ENCODE measurements at regions not wholly inside any gene's neighbourhood (a gene's known extent, or its start where the extent isn't known, plus 50 kb on each side); places are given as distances from the start of the nearest gene placed in this dataset.
"Not testable (repeated sequence)": the region's sequence is repeated elsewhere in the genome, so short reads cannot be mapped to it uniquely, and the experiment has no call there.

GRCh38 chr2:138274421-138275291 is 226.9 kb upstream of the SPOPL start:
- DNase-seq = no peak

DNA sequence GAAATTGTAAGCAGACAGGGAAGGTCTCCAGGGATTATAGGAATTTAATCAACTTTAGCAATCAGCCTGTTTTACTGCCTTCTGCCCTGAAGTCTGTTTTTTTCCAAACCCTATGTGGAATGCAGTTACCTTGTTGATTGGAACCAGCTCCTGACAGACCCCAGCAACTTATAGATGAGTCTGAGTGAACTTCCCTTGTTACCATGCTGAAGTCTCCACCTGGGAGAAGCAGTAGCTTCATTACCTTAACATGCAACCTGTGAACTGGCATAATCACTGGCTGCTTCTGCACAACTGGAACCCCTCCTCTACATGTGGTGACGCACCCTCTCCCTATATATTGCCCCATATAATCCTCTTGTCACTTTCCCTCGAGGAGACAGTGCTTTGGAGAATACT is 226.3 kb upstream of the SPOPL start:
- no peak for DNase-seq

DNA sequence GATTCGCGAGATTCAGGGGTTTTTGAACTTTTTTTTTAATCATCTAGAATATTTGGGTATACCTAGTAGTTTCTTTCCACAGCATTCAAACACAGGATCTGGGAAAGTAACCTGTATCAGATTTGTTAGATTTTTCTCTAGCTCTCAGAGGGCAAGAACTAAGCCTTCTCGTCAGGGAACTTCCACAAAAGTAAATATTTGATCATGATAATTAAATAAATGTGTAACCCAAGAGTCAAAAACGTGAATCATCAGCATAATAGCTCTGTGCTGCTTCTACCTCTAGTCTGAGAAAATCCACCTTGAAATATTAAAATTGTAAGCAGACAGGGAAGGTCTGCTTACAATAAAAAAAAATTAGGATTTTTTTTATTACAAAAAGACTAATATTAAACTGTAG is 225.7 kb upstream of the SPOPL start:
- no peak for DNase-seq

DNA sequence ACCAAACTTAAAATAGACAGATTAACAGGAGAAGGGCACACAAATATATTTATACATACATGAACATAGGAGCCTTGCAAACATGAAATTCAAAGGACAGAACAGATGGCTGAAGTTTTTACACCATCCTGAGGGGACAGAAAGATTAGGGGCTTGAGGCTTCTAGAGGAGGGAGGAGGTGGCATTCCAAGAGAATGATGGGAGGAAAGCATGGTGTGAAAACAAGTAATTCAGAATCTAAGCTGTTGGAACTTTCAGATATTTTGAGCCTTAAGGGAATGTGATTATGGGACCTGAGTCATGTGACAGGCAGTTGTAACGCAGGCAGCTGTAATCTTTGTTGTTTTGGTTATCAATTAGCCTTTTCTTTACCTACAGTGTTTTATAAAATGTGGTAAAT is 225.2 kb upstream of the SPOPL start:
- DNase-seq = no peak

DNA sequence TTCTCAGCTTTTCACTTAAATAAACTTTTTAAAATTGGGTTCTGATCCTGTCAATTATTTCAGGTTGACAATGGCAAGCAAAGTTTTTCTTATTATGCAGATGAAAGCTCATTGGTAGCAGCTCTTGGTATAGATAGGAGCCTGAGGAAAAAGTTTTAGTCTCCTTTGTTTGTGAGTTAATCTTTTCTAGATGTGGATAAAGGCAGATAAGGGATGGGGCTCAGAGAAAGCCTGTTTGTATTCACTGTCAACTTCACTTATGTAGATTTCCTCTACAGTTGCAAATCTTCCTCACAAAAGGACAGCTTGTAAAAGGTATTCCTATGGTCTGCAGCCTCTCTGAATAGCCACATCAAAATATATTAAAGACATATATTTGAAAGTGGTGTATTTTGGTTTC is 224.5 kb upstream of the SPOPL start:
- DNase-seq = no peak

- no peak for DNase-seq
Observed at GRCh38 chr2:138279871-138280270, 221.7 kb upstream of the SPOPL start.

- no peak for DNase-seq
Observed at GRCh38 chr2:138280999-138281695, 220.4 kb upstream of the SPOPL start.

DNA sequence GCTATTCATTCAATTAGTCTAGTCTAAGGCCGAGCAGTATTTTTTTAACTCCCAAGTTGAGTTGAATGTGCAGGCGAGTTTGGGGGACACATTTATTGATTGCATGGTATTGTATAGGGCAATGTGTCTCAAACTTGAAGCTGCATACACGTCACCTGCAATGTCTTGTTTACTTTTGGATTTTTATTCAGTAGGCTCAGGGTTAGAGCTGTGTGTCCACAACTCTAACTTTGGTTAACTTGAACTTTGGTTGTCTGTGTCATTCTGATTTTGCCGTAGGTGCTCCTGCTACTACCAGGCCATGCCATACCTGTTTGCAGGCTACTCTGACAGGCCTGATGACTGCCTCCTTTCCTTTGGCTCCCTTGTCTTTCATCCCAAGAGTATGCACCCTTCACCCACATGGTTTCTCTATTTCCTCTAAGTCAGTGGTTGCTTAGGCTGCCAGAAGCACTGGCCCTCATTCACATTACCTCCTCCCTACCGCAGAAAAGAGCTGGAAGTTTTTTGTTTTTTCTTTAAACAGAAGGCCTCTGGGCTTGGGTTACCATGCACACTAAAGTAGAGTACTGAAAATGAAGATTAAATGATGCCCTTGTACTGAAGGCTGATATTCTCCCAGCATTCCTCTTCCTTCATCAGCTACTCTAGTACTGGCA is 219.4 kb upstream of the SPOPL start:
- DNase-seq = no peak

- DNase-seq = no peak
Observed at GRCh38 chr2:138291805-138292204, 209.8 kb upstream of the SPOPL start.

- no peak for DNase-seq
Observed at GRCh38 chr2:138293045-138293444, 208.5 kb upstream of the SPOPL start.

- no peak for DNase-seq
Observed at GRCh38 chr2:138293549-138293948, 208.0 kb upstream of the SPOPL start.

GRCh38 chr2:138294451-138294850 is 207.1 kb upstream of the SPOPL start:
- no peak for DNase-seq

DNA sequence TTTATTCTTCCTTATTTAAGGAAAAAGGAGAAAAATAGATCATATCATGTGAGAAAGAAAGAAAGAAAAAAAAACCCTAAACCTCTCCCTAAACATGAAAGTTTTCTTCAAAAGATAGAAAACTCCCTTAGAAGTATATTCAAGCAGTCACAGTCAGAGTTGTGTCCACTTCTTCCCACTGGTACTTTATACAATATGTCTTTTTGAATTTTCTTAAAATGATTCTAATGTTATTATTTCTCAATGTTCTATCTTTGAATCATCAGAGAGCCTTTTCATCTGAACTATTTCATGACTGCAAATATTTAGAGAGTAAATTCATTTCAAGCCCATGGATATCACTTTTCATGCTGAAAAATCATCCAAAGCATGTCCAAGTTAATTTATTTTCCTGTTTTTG is 205.2 kb upstream of the SPOPL start:
- no peak for DNase-seq

DNA sequence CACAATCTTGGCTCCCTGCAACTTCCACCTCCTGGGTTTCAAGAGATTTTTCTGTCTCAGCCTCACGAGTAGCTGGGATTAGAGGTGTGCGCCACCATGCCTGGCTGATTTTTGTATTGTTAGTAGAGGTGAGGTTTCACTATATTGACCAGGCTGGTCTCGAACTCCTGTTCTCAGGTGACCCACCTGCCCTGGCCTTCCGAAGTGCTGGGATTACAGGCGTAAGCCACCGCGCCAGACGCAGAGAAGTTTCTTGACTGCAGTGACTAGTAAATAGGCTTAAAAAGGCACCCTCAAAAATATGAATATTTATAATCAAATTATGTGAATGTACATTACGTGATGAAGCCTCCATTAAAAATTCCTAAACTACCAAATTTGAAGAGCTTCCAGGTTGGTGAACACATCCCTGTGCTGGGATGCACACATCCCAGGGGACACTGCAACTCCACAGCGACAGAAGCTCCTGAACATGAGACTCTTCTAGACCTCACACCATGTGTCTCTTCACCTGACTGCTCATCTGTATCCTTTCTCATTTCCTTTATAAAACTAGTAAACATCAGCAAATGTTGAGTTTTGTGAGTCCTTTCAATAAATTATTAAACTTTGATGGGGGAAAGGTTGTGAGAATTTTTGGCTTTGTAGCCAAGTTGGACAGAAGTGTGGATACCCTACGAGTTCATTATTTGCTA is 203.3 kb upstream of the SPOPL start:
- no peak for DNase-seq

- no peak for DNase-seq
Observed at GRCh38 chr2:138298900-138299299, 202.7 kb upstream of the SPOPL start.

- DNase-seq = no peak
Observed at GRCh38 chr2:138306626-138307025, 194.9 kb upstream of the SPOPL start.

DNA sequence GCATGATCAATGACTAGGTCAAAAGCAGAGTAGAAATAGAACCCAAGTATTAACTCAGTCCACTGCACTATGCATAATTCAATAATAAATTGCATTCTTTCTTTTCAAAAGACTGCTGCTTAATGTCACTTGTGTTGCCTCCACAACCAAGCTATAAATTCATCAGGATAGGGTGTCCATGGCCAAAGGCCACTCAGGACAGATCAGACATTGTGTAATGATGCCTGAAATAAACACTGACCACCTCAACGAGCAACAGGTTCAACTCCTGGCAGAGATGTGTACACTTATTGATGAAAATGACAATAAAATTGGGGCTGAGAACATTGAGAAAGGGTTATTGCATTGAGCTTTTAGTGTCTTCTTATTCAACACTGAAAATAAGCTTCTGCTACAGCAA is 194.5 kb upstream of the SPOPL start:
- no peak for DNase-seq

GRCh38 chr2:138309760-138310159 is 191.8 kb upstream of the SPOPL start:
- no peak for DNase-seq

- no peak for DNase-seq
Observed at GRCh38 chr2:138312061-138312460, 189.5 kb upstream of the SPOPL start.

- not testable (repeated sequence) for DNase-seq
Observed at GRCh38 chr2:138315619-138316018, 186.0 kb upstream of the SPOPL start.

DNA sequence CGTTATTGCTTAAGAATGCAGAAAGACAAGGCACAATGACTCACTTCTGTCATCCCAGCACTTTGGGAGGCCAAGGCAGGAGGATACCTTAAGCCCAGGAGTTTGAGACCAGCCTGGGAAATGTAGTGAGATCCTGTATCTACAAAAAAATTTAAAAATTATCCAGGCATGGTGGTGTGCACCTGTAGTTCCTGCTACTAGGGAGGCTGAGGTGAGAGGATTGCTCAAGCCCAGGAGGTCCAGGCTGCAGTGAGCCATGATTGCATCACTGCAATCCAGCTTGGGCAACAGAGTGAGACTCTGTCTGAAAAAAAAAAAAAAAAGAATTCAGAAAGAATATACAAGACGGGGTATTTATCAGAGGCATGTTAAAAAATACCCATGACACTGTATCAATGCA is 182.0 kb upstream of the SPOPL start:
- no peak for DNase-seq

- no peak for DNase-seq
Observed at GRCh38 chr2:138321458-138321857, 180.1 kb upstream of the SPOPL start.

DNA sequence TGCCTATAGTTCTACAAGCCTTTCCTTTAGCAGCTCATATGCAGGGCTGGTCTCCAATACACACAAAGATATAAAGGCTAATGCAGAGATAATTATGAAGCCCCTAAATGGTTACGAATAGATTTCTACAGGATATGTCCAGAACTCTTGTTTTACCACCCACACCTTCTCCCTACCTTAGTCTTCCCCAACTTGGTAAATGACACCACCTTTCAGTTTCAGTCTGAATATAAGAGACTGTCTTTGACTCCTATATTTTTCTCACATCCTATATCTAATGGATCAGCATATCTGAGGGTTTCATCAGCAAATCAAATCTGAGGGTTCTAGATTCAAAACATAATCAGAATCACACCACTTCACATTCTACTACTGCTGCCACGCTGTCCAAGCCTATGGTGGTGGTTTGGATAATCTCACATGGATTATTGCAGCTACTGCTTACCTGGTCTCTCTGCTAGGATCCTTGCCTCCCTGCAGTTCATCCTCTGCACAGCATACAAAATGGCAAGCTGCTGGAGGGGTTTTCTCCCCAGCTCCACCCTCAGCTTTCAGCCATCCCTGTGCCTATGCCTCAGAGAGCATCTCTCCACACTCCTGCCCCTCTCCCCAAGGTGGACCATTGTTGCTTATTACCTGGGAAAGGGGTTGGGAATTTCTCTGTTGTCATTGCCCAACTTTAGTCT is 178.0 kb upstream of the SPOPL start:
- DNase-seq = no peak

Data from activated CD4-positive, alpha-beta T cell treated with anti-CD3 and anti-CD28 coated beads, Interleukin-2, Interleukin-6, amounts not matched to agents 100 ng/mL and 50 ng/mL, durations not matched to agents 16 hours and 8 hours (primary cell).